K562 (cell line): ENCODE measurements at regions not wholly inside any gene's neighbourhood (a gene's known extent, or its start where the extent isn't known, plus 50 kb on each side); places are given as distances from the start of the nearest gene placed in this dataset.

Experiments
- ATAC-seq: fragments of 200-7000 bp; cut with Tn5 transposase; 3 replicates; pipeline ENCODE4 v1.9.1; 2020; ENCODE audit warnings: moderate library complexity
- BruUV-seq: library from RNA; stranded (reverse); fragments of 400-500 nt; replicated peaks from 2 replicates; lab custom pipeline; 2021; lab: Mats Ljungman, UMichigan
- CTCF ChIA-PET: fragments of 300-600 bp; formaldehyde crosslinking; extraction: SDS; loops from one replicate; lab custom pipeline; 2021; ENCODE audit warnings: low intra/inter-chr PET ratio; lab: Yijun Ruan, JAX
- POLR2A ChIA-PET: fragments of 300-600, 350-650 bp; sonication (Branson Sonifier 250); formaldehyde crosslinking; extraction: SDS; loops from one replicate; lab custom pipeline; 2021; ENCODE audit warnings: antibody characterized with exemption, inconsistent platforms; lab: Yijun Ruan, JAX
- DNase-seq, 4 experiments: peaks; one replicate each; pipeline versions ENCODE4 v3.0.0 to v3.0.0-alpha.2; 2011 to 2018; ENCODE audit warnings: low spot score in 3 of 4, mixed read lengths in 3 of 4; ENCODE audit errors: extremely low read depth in 1 of 4
- FAIRE-seq: peaks from 2 replicates; lab custom pipeline; 2011; peaks lifted over from hg19 to GRCh38; lab: Jason Lieb, UNC
- H2AFZ ChIP-seq: 2 replicates; pipeline ENCODE4 v1.6.0; 2011; ENCODE audit warnings: low read depth, low read length, control low read depth, inconsistent platforms
- H3K27ac ChIP-seq: fragments of 200-600 bp; 3 replicates; pipeline ENCODE4 v1.8.0; 2011; ENCODE audit warnings: low read depth, mild to moderate bottlenecking, control low read depth, inconsistent platforms, low read length, moderate library complexity, mixed read lengths; ENCODE audit errors: extremely low read depth
- H3K27me3 ChIP-seq, 2 experiments: fragments of 300-600 bp in 1 of 2; 2 replicates in 1 of 2; 3 replicates in 1 of 2; pipeline versions ENCODE4 v1.6.0 to v1.8.0; 2011; ENCODE audit warnings: inconsistent platforms in 2 of 2, low read length in 2 of 2, mild to moderate bottlenecking in 1 of 2, mixed read lengths in 1 of 2, moderate library complexity in 1 of 2; ENCODE audit not compliant: control insufficient read depth in 2 of 2, insufficient read depth in 2 of 2
- H3K36me3 ChIP-seq: fragments of 300-600 bp; 3 replicates; pipeline ENCODE4 v1.8.0; 2011; ENCODE audit warnings: mild to moderate bottlenecking, low read length, inconsistent platforms; ENCODE audit not compliant: control insufficient read depth, insufficient read depth
- H3K4me1 ChIP-seq, 2 experiments: fragments of 200-600 bp in 1 of 2; replicated peaks in 1 of 2; 2 replicates in 1 of 2; 3 replicates in 1 of 2; pipeline versions ENCODE4 v1.5.1 to v1.8.0; 2011; ENCODE audit warnings: inconsistent platforms in 2 of 2, low read length in 2 of 2, mild to moderate bottlenecking in 1 of 2, mixed read lengths in 1 of 2, moderate library complexity in 1 of 2; ENCODE audit not compliant: control insufficient read depth in 2 of 2, insufficient read depth in 2 of 2
- H3K4me2 ChIP-seq: 2 replicates; pipeline ENCODE4 v1.6.1; 2011; ENCODE audit warnings: low read length, control low read depth, inconsistent platforms, mixed read lengths; ENCODE audit not compliant: insufficient read depth
- H3K4me3 ChIP-seq: fragments of 200-600 bp; sonication (generic), shearing (Covaris generic); 2 replicates; pipeline ENCODE4 v1.5.1; 2016; ENCODE audit warnings: control low read depth, inconsistent platforms
- H3K79me2 ChIP-seq: fragments of 200-600 bp; 3 replicates; pipeline ENCODE4 v1.8.0; 2011; ENCODE audit warnings: low read length, inconsistent platforms; ENCODE audit not compliant: control insufficient read depth, insufficient read depth
- H3K9ac ChIP-seq, 2 experiments: 2 replicates each; pipeline versions ENCODE4 v1.6.0 to v1.6.1; 2011; ENCODE audit warnings: low read depth in 2 of 2, low read length in 2 of 2, control low read depth in 1 of 2, inconsistent platforms in 1 of 2, mild to moderate bottlenecking in 1 of 2, mixed read lengths in 1 of 2; ENCODE audit not compliant: insufficient read depth in 1 of 2
- H3K9me1 ChIP-seq: one replicate; pipeline ENCODE4 v1.6.0; 2011; ENCODE audit warnings: inconsistent platforms, mild to moderate bottlenecking, low read length, moderate library complexity; ENCODE audit not compliant: control insufficient read depth, insufficient read depth
- H3K9me3 ChIP-seq: replicated peaks from 2 replicates; pipeline ENCODE4 v1.5.1; 2011; ENCODE audit warnings: low read depth, low read length, inconsistent platforms; ENCODE audit not compliant: control insufficient read depth, insufficient read depth
- H4K20me1 ChIP-seq: replicated peaks from 2 replicates; pipeline ENCODE4 v1.6.1; 2011; ENCODE audit warnings: low read length, inconsistent platforms, mixed read lengths; ENCODE audit not compliant: control insufficient read depth, insufficient read depth
- ARID1B ChIP-seq: fragments of 450-650 bp; IDR thresholded peaks from 2 replicates; pipeline ENCODE4 v1.6.1; 2016; ENCODE audit warnings: antibody characterized with exemption, mild to moderate bottlenecking, inconsistent platforms
- DNMT1 ChIP-seq: fragments of 450-650 bp; IDR thresholded peaks from 2 replicates; pipeline ENCODE4 v1.6.1; 2016; ENCODE audit warnings: antibody characterized with exemption, mild to moderate bottlenecking
- FOXK2 ChIP-seq, 2 experiments: fragments of 450-650 bp; IDR thresholded peaks in 1 of 2; conservative IDR thresholded peaks in 1 of 2; 2 replicates each; pipeline ENCODE4 v1.6.1; 2016; ENCODE audit warnings: low read depth in 2 of 2, mild to moderate bottlenecking in 1 of 2
- GABPA ChIP-seq: fragments of 200-800 bp; sonication (Bioruptor generic); conservative IDR thresholded peaks from 2 replicates; pipeline ENCODE4 v1.6.1; 2016; ENCODE audit warnings: low read depth, missing genetic modification characterization, missing compliant biosample characterization
- MEF2A ChIP-seq: IDR thresholded peaks from 2 replicates; pipeline ENCODE4 v1.6.1; 2011; ENCODE audit warnings: low read depth, mild to moderate bottlenecking, low read length, moderate library complexity; ENCODE audit not compliant: control insufficient read depth
- PPARD ChIP-seq: fragments of 250-450 bp; sonication (Bioruptor Pico); IDR thresholded peaks from 2 replicates; pipeline ENCODE4 v1.8.0; 2022; ENCODE audit warnings: inconsistent platforms, mild to moderate bottlenecking, moderate library complexity
- THRAP3 ChIP-seq: fragments of 450-650 bp; IDR thresholded peaks from 2 replicates; pipeline ENCODE4 v1.6.1; 2016; ENCODE audit warnings: mild to moderate bottlenecking, inconsistent platforms, borderline replicate concordance
- ZNF3 ChIP-seq: fragments of 250-450 bp; sonication (Bioruptor Pico); IDR thresholded peaks from 2 replicates; pipeline ENCODE4 v1.5.0; 2021; ENCODE audit warnings: mild to moderate bottlenecking, moderate library complexity
- ZNF57 ChIP-seq: fragments of 450-650 bp; formaldehyde crosslinking; IDR thresholded peaks from 2 replicates; pipeline ENCODE4 v1.4.0; 2020; ENCODE audit warnings: mild to moderate bottlenecking, moderate library complexity
- WGBS: fragments of 100-300 bp; shearing (Covaris generic); methylation state at CpG from one replicate; pipeline ENCODE4 v1.1.6; 2016; ENCODE audit warnings: low coverage, mixed read lengths; ENCODE audit not compliant: insufficient coverage; ENCODE audit errors: missing lambda C conversion rate; 5-methylcytosine and 5-hydroxymethylcytosine counted together
- in situ Hi-C: fragments of 300-500 bp; cut with MboI; formaldehyde crosslinking; loops from 4 replicates; pipeline ENCODE4 v1.15.0; 2018; ENCODE audit warnings: inconsistent platforms, mixed read lengths
- intact Hi-C: fragments of 100-400 bp; cut with micrococcal nuclease; formaldehyde crosslinking; loops from 2 replicates; pipeline ENCODE4 v1.14.2; 2022
- TF ChIP-seq, protein P1 (sequence below), 2 experiments: IDR thresholded peaks; 2 replicates each; pipeline ENCODE4 v1.6.1; 2011; ENCODE audit warnings: borderline replicate concordance in 1 of 2, control low read depth in 1 of 2, low read depth in 1 of 2, low read length in 1 of 2, mild to moderate bottlenecking in 1 of 2, mixed read lengths in 1 of 2, moderate library complexity in 1 of 2; ENCODE audit not compliant: insufficient read depth in 1 of 2, insufficient read length in 1 of 2, poor library complexity in 1 of 2, severe bottlenecking in 1 of 2; ENCODE audit errors: extremely low read depth in 1 of 2
- TF ChIP-seq, protein P2 (sequence below): fragments of 250-450 bp; sonication (Bioruptor Pico); IDR thresholded peaks from 2 replicates; pipeline ENCODE4 v1.5.1; 2021; ENCODE audit warnings: mild to moderate bottlenecking
- TF ChIP-seq, protein P3 (sequence below): fragments of 450-650 bp; formaldehyde crosslinking; IDR thresholded peaks from 2 replicates; pipeline ENCODE4 v1.4.0; 2020; ENCODE audit warnings: mild to moderate bottlenecking, moderate library complexity

DNA sequence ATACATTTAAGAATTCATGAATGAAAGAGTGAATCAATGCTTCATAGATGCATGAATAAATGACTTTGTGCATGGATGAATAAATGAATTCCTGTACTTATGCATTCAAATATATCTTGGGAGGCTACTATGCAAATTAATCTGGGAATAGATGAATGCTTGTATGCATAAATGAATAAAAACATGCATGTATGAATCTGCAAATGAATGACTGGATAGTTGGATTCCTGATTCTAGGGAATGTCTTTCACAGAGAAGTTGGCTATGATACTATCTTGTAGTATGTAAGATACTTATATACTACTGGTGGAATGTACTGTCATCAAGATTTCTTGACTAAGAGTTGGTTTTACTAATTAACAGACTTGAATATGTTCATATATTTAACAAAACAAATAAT is 75.3 kb upstream of the ASTN2 start:
- ChIA-PET POLR2A (interaction anchor here (0.7 kb wide), 1 partner anchor 159 kb away, joined by 4 read pairs; no protein-coding TSS in a partner anchor), CTCF (no interaction called here)
- Histone ChIP-seq H2AFZ (no peak overlapping the region), H3K79me2 (no peaks in the 10 kb centered on the region), H4K20me1 (no peaks in the 10 kb centered on the region), H3K9ac (no peak overlapping the region), H3K27ac (no peak overlapping the region), H3K9me1 (no peaks in the 10 kb centered on the region), H3K36me3 (no peaks in the 10 kb centered on the region), H3K4me3 (no peak overlapping the region), H3K27me3 (no peaks in the 10 kb centered on the region), H3K9me3 (no peaks in the 10 kb centered on the region), H3K4me2 (no peak overlapping the region), H3K4me1 (no peaks in the 10 kb centered on the region)
- no TSS peak for BruUV-seq
- ATAC-seq (no peak), FAIRE-seq (no peak), DNase-seq (no peak)
- in situ Hi-C loops, result no loop called here
- TF ChIP-seq ZNF57, result no peak
- no peak for TF ChIP-seq MEF2A
- TF ChIP-seq GABPA (tag), result no peak
- TF ChIP-seq ZNF3 (CRISPR knock-in tag), result no peak
- intact Hi-C loops, result no loop called here

DNA sequence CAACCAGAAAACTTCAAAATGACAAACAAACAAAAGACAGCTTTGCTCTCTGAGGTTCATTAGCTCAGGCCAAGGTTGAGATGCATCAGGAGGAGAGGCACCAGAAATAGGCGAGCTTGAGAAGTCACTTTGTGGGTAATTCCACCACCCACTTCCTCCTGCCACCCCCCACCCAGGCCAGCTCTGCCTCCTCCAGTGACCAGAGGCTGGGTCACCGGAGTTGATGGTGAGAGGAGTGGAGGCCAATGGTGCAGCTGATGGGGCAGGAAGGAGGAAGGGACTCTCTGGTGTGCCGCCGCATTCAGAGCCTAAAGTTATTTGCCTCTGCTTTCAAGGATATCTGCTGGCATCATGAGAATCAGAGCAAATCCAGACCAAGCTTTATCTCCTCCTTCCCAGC is 73.8 kb upstream of the ASTN2 start:
- Histone ChIP-seq H3K9me3 (no peaks in the 10 kb centered on the region), H3K36me3 (no peaks in the 10 kb centered on the region), H4K20me1 (no peaks in the 10 kb centered on the region), H2AFZ (no peak overlapping the region), H3K4me2 (no peak overlapping the region), H3K79me2 (no peaks in the 10 kb centered on the region), H3K27ac (no peak overlapping the region), H3K9ac (no peak overlapping the region), H3K27me3 (no peaks in the 10 kb centered on the region), H3K9me1 (no peaks in the 10 kb centered on the region), H3K4me1 (no peaks in the 10 kb centered on the region), H3K4me3 (no peak overlapping the region)
- in situ Hi-C loops (no loop called here), intact Hi-C loops (no loop called here)
- no TSS peak for BruUV-seq
- ATAC-seq, result no peak
- ChIA-PET POLR2A (no interaction called here), CTCF (no interaction called here)
- DNase-seq, result no peak
- TF ChIP-seq THRAP3, result no peak
- TF ChIP-seq, protein P1, sequence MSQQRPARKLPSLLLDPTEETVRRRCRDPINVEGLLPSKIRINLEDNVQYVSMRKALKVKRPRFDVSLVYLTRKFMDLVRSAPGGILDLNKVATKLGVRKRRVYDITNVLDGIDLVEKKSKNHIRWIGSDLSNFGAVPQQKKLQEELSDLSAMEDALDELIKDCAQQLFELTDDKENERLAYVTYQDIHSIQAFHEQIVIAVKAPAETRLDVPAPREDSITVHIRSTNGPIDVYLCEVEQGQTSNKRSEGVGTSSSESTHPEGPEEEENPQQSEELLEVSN (IDR thresholded peaks at IDR 0.05; ENCODE audit: borderline replicate concordance in 1 of 2, extremely low read depth in 1 of 2, insufficient read depth in 1 of 2, insufficient read length in 1 of 2, low read depth in 1 of 2, low read length in 1 of 2, poor library complexity in 1 of 2, severe bottlenecking in 1 of 2), result no peak
- TF ChIP-seq, protein P2, sequence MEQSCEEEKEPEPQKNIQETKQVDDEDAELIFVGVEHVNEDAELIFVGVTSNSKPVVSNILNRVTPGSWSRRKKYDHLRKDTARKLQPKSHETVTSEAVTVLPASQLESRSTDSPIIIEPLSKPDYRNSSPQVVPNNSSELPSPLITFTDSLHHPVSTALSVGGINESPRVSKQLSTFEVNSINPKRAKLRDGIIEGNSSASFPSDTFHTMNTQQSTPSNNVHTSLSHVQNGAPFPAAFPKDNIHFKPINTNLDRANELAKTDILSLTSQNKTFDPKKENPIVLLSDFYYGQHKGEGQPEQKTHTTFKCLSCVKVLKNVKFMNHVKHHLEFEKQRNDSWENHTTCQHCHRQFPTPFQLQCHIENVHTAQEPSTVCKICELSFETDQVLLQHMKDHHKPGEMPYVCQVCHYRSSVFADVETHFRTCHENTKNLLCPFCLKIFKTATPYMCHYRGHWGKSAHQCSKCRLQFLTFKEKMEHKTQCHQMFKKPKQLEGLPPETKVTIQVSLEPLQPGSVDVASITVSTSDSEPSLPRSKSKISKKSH, result no peak
- TF ChIP-seq FOXK2 (conservative IDR thresholded peaks at IDR 0.05 in 1 of 2, IDR thresholded peaks at IDR 0.05 in 1 of 2; ENCODE audit: low read depth in 2 of 2), result no peak
- no peak for TF ChIP-seq DNMT1
- no peak for TF ChIP-seq PPARD
- TF ChIP-seq ARID1B, result no peak
- TF ChIP-seq, protein P3, sequence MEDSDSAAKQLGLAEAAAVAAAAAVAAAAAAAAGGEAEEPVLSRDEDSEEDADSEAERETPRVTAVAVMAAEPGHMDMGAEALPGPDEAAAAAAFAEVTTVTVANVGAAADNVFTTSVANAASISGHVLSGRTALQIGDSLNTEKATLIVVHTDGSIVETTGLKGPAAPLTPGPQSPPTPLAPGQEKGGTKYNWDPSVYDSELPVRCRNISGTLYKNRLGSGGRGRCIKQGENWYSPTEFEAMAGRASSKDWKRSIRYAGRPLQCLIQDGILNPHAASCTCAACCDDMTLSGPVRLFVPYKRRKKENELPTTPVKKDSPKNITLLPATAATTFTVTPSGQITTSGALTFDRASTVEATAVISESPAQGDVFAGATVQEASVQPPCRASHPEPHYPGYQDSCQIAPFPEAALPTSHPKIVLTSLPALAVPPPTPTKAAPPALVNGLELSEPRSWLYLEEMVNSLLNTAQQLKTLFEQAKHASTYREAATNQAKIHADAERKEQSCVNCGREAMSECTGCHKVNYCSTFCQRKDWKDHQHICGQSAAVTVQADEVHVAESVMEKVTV (CRISPR knock-in tag), result no peak
- 4% methylated on average over 4 of the region's 4 CpGs for WGBS
- no peak for FAIRE-seq
